Stimulated activated CD8-positive, alpha-beta memory T cell treated with anti-CD3 and anti-CD28 coated beads, Interleukin-4, amount 100 ng/mL, for 24 hours (primary cell): ENCODE measurements at regions not wholly inside any gene's neighbourhood (a gene's known extent, or its start where the extent isn't known, plus 50 kb on each side); places are given as distances from the start of the nearest gene placed in this dataset.
A peak's percentile ranks its signal among the peaks of the same experiment; 100 is the strongest.

Experiments
- DNase-seq: peaks from one replicate; pipeline ENCODE4 v3.0.0-alpha.2; 2020; ENCODE audit warnings: low read depth

DNA sequence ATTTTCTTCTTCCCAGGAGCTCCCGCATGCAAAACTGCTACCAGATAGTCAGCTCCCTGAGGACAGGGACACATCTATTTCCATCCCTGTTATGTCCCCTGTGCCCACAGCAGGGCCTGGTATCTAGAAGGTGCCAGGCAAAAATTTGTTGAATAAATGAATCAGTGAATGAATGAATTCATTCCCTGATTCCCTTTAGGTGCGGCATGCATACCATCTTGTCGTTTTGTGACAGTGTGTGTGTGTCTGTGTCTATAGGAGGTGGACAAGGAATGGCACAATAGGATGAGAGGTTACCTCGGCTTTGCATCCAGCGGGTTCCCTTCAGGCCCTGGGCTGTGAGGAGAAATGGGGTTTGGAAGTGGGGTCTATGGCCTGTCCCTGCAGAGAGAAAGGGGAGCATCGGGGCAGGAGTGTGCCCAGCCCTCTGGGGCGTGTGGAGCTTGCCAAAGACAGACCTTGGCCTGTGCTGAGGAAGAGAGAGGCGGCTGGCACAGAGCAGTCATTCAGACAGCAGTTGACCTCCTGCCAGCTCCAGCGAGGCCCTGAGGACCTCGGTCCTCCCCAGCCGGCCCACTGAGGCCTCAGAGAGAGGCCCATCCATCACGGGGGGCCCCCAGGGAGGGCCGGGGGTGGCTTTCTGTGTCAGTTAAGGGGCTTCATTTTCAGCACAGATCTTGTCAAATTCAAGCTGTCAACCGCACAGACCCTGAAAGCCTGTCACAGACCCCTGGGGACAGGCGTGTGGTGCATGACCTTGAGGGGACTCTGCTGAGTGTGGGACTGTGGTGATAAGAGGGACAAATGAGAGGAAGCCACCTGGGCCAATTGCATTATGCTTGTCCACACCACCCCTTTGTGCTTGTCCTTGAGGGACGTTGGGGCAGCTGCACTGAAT, 125.9 kb upstream of the CXCR4 start:
- DNase-seq, result no peak

DNA sequence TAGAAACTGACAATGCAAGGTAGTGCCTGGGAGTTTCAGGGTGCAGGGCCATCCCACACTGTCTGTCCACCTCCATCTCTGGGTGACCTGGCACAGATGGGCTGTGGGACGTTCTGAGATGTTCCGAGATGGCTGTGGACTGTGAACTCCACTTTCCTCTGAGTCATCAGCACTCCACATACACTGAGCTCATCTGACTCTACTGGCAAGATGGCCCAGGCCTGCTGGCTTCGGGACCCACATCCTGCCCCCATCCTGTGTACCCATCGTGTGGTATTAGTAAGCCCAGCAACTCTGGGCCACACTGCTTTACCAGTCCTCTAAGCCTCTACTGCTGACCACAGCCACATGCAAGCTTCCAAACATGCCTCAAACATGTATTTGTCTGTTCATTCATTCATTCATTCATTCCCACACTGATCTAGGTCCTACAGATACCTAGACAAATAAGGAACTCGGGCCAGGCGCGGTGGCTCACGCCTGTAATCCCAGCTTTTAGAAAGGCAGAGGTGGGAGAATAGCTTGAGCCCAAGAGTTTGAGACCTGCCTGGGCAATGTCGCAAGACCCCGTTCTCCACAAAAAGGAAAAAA, 124.8 kb upstream of the CXCR4 start:
- DNase-seq, result peak; percentile 33

DNA sequence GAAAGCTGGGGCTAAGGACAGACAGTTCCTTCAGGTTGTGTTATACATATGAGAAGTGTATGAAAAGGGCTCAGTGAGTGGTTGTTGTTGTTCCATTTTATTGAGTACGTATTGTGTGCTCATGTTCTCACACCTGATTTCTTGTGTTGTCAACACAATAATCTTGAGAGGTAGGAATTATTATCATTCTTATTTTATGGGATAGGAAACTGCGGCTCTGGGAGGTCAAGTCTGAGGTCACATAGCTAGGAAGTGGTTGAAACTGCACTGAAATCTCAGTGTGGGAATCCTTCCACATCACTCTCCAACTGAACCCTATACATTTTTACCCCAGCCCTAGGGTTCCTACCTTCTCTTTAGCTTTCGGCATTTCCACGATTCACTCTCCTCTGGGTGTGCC, 124.2 kb upstream of the CXCR4 start:
- no peak for DNase-seq

DNA sequence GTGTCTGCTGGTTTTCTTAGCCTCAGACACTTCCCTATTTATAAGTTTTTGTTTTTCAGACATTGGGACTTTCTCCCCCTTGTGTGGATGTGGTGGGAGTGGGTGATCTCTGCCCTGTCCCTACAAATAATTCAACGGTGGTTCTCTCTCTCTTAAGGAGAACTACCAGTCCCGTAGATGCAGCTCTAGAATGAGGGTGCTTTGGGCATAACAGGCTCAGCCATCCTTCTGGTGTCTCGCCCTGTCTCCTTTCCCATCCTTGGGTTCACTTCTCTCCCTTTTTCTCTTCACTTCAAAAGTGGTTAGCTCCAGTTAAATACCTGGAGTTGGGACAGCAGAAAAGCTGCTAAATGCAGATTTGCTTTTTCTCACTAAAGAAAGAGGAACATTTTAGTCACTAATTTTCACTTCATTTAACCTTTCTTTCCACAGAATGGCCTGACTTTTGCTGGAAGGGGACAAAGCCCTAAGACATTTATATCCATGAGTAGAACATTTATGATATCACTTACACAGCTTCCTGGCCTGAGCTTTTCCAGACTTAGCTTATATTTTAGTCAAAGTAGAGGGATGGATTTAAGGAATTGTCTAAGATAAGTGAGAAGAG, 121.2 kb upstream of the CXCR4 start:
- DNase-seq, result no peak

DNA sequence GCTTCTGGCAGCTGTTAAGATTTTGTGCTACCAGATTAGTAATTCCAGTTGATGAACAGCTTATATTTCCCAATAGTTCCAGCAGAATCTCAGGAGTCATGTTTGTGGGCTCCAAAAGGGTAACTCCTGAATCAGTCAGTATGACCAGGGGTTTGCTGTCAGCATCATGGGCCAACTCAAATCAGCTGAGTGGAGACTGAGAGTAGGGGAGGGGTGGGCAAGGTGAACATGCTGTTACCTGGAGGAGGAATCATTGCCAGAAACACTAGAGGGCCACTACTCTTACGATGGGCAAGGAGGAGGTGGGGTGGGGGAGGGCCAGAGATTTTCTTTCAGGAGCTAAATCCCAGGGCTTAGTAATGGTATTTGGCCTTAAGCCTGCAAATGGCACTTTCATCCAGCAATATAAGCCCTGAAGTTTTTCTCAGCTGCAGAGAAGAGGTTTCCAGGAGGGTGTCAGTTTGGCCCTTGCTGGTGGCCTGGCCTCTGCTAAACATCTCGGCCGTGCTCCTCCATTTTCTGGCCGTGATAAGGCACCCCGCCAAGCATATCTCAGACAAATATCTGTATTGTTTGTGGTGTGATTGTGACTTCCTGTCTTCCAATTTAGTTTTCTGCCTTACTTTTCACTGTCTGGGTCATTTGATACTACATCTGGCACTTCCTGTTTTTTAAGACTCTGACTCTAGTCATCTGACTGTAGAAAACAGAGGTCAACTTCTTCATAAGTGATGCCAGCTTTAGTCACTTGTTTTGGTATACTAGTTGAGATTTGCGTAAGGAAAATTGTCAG, 120.5 kb upstream of the CXCR4 start:
- no peak for DNase-seq

DNA sequence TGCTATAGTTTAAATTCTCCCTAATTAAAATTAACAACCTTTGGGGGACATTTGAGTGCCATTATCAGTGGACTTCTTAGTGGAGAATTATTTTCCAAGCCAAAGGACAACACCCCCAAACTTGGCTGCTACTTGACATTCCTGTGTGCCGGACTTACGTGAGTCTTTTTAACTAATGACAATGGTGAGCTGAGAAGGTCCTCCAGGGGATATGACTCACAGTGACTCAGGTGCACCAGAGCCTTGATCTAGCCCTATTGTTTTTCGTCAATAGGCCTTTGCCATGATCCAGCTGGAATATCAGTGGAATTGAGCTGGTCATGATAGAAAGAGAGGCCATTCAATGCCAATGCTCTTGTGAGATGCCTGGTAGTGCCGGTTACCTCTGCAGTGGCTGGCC, 118.1 kb upstream of the CXCR4 start:
- no peak for DNase-seq

DNA sequence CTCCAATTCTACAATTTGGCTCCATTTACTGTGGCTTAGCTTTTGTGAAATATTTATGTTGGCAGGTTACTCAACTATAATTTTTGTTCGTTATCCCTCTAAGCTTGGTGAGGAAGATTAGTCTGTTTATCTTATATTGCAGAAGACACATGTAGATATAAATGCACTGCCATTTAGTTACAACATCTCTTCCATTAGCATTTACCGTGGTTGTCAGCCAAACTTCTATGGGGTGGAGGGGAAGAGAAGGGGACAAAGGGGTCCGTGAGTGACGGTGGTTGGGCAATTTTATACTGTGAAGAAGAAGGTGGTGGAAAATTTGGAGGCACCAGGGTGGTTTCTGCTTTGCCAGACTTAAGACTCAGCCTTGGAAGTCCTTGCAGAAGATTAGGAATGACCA, 117.6 kb upstream of the CXCR4 start:
- no peak for DNase-seq

DNA sequence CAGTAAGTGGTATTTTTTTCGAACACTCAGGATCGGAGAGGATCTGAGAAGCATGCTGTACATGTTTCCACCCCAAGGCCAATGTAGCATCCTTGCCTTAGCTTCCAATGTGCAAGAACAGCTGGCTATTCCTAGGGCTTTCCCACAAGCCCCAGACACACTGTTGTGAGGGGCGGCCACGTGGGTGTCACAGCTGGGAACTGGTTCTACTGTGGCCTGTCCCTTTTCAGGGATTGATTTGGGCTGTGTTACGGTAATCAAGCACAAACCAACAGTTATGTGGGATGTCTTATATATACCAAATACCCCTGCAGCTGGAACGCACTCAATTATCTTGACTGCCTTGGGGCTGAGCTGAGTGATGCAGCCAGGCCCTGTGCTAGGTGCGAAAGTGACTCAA, 116.3 kb upstream of the CXCR4 start:
- DNase-seq, result no peak

DNA sequence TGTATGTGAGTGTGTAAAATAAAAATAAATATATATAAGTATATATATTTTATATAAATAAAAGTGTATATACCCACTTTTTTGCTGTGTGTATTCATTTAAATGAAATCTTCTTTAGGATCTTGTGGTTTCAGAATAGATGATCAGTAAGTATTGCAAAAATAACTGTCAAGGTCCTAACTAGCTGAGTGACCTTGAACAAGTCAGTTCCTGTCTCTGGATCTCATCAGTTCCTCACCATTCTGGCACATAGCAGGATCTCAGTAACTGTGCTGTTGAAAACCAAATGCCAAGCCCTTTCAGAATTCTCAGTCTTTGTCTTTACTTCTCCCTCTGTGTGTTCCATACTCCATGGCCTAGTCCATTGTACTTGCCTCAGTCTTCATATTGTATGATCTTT, 115.3 kb upstream of the CXCR4 start:
- no peak for DNase-seq

DNA sequence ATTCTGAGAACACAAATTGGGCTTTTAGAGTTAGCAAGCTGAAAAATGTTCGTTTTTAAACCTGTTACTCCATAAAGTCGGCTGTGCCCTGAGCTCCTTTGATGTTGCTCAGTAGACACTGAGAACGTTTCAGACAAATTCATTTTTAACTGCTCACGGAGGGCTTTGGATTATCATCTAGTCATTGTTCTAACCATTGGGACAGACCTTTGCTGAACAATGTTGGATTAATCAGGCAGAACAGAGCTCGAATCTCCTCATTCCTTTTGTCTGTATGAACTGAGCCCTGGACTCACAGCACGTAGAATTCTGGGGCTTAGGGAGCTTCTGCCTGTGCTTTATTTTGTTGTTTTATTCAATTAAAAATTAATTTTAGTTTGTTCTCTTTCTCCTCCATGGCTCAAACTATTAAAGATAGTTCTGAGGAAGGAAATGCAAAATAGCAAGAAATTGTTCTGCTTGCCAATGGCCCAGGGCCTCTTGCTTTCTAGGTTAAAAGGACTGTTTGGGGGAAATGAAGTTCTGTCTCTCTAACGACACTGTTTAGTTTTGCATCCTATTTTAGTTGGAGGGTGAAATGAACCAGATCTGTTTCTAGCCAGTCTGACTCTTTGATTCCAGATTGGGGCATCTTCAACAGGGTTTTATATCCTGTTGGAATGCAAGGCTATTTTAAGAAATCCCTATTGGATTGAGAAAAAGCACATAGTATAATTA, 114.7 kb upstream of the CXCR4 start:
- DNase-seq, result no peak

DNA sequence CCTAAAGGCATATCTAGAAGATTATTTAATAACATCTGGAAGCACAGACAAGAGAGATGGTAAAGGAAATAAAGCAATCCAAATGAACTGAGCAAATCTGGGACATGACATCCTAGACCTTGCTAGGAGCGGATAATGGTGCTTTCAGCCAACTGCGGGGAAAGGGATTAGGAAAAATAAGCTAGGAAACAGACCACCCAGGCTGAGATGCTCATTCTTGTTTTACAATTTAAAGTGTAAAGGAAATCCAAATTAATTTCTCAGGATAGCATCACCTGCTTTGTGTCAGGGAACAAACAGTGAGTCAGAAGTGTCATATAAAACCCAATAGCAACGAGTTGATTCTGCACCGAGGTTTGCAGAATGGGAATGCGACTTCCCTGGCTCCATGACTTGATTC, 112.5 kb upstream of the CXCR4 start:
- no peak for DNase-seq

DNA sequence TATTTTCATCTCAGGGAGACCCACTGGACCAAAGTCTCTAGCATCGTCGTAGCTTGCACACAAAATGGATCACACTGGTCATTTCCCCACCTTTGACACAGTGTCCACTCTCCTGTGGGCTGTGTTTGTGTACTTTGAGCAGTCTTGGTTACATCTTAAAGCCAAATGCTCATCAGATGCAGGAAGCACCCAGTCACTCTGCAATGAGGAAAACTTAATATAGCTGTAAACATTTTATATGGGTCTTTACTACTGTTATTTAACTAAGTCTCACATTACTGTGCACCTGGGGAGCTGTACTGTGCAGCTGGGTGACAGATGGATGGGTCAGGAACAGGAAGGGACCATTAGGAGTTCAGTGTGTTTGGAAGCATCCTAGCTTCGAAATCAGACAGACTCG, 109.0 kb upstream of the CXCR4 start:
- DNase-seq, result no peak

DNA sequence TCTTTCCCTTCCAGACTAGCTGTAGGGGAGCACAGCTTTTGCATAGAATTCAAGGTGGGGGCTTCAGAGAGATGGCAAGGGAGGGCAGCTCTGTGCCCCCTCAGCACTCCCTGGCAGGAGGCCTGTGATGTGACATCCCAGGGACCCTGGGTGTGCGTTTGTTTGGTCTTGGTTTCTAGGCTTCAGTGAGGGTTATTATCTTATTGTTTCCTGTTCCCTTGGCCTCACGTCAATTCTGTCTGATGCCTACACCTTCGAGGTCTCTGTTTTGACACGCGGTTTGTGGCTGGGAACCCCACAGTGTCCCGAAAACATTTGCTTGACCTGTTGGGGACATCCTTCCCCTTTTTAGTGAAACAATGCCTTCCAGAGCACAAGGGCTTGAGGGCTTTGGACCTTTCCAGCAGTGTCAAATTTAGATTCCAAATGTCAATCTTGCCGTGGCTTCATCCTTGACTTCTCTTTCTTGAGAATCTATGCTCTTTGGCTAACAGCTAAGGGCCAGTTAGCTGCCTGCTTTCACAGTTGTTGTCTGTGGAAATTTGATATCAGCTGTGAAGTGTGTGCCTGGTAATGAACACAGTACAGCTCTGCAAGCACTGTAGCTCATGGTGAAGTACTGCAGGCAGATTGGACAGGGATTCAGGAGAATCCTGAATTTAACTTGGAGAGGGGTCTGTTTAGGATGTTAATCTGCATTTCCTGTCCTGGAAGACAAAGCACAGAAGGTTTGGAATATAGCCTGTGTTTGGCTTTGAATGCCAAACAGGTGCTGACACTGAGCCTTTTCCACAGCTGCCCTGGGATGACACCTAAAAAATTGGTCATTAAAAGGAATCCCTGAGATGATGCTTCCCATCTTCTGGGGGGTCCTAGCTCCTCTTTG, 108.2 kb upstream of the CXCR4 start:
- peak; percentile 17 for DNase-seq

DNA sequence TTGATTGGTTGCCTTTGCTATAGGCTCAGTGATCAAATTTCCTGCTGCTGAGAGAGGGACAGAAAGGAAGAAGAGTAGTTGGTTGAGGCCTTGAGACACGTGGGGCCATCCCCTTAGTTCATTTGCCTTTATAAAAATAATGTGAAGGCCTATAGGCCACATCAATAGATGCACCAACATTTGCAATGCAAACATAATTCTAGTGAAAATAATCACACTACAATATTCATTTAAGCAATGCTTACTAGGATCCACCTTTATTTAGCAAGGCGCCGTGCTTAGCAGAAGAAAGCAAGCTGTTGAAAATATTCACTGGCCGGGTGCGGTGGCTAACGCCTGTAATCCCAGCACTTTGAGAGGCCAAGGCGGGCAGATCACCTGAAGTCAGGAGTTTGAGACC, 105.3 kb upstream of the CXCR4 start:
- DNase-seq, result no peak

DNA sequence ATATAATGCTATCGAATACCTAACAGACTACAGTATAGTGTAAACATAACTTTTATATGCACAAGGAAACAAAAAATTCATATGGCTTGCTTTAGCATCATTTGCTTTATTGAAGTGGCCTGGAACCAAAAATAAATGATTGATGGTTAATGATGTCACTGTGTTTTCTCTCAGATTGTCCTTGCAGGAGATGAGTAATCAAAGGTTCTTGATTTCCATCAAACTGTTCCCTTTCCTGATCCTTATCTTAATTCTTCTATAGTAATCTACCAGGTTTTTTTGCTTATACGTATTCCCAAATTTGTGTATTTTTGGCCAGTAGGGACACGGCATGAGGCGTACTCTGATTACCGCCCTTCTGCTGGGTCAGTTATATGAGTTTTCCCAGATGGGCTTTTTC, 104.9 kb upstream of the CXCR4 start:
- DNase-seq, result no peak

DNA sequence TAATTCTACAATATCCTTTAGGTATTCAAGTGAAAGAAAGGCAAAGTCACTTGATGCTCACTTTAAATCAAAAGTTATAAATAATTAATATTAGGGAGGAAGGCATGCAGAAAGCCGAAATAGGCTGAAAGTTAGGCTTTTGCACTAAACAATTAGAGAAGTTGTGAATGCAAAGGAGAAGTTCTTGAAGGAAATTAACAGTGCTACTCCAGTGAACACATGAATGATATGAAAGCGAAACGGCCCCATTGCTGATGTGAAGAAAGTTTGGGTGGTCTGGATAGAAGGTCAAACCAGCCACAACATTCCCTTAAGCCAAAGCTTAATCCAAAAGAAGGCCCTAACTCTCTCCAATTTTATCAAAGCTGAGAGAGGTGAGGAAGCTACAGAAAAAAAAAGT, 103.1 kb upstream of the CXCR4 start:
- DNase-seq, result no peak

DNA sequence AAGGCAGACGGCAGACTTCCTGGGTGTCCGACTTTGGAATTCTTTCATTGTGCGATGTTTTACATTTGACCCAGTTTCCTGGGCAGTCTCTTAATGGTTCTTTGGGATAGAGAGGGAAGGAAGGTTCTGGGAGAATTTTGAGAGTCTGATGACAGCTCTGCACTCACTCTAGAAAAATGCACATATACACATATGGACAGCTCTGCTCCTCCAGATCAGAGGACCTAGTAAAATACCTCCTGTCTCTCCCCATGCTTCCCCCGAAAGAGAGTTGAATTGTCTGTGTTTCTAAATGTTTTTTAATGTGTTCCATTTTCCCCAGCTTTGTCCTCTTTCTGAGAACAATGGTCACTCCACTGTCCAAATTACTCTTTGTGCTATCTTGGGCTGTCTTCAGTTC, 102.0 kb upstream of the CXCR4 start:
- DNase-seq, result no peak

DNA sequence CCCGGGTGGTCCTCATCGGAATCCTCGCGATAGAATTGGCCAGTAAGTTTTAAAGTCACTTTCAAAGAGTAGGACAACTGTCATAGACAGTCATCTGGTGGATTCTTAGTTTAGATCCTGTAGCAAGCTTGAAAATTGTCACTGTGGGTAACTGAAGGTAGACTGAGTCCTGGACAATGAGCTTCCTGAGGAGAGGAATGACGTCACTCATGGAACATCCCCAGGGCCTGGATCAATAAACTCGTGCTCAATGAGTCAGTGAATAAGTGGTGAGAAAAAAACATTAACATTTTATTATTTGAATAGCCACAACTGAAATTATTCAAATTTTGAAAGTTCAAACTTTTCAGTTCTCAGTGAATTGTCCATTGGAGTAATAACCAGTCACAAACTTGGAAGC, 101.4 kb upstream of the CXCR4 start:
- DNase-seq, result no peak

DNA sequence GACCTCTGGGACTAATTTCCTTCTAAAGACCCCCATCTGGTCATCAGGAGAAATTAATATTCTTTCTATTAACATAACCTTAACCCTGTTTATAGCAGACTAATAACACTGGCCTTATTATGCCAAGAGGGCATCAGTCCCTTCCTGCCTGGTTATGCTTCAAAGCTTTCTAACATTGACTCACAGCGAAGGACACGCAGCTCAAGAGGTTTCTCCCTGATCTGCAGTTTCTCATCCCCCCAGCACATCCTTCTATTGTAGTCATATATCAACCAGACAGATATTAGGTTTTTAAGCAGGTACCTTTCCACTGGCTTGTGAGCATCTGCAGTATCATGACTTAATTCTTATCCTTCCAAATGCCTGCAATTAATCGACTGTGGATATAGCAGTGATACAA, 100.0 kb upstream of the CXCR4 start:
- no peak for DNase-seq

DNA sequence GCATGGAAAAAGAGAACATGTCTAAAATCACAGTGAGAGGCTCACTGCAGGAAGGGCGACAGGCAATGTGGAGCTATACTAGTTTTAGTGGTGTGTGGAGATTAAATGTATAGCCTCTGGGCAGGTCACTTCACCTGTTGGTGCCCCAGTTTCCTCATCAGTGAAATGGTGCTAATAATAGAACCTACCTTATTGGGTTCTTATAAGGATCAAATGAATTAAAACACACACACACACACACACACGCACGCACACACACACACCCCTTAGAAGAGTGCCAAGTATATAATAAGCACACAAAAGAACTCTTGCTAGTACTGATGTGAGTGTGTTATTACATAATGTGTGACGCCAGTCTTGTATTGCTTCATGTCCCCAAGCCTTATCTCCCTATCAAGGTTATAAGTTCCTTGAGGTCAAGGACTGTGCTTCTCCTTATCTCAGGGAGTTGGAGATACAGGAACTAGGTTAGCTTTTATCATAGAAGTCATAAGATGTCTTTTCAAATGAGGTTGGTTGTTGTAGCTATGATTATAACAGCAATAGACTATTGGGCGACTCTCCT, 98.0 kb upstream of the CXCR4 start:
- no peak for DNase-seq

DNA sequence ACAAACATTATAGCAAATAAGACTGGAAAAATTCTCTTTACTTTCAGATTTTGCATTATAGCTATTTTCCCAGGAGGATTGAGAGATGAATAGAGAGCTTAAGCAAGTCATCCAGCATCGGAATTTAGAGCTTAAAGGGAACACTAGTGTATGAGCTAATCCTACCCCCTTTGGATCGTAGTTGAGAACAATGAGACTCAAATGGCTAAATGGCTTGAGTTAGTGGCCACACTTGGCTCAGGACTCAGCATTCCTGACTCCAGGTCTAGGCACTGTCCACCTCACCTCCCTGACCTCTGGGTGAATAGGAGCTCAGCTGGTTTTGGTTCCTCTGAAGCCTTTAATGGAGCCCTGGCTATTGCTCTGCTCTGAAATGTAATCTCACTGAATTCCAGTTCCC, 97.5 kb upstream of the CXCR4 start:
- no peak for DNase-seq
